CD4-positive, alpha-beta T cell (primary cell): ENCODE measurements at regions not wholly inside any gene's neighbourhood (a gene's known extent, or its start where the extent isn't known, plus 50 kb on each side); places are given as distances from the start of the nearest gene placed in this dataset.

Source experiments
- ATAC-seq: fragments of 200-7000 bp; cut with Tn5 transposase; one replicate; pipeline ENCODE4 v1.10.0; 2022; ENCODE audit warnings: mild to moderate bottlenecking; ENCODE audit not compliant: poor library complexity
- CTCF ChIA-PET: fragments of 350-600 bp; sonication (Branson Sonifier 250); formaldehyde crosslinking; loops from one replicate; lab custom pipeline; 2021; ENCODE audit warnings: antibody characterized with exemption, inconsistent platforms; lab: Charles Lee
- POLR2A ChIA-PET: fragments of 350-600 bp; sonication (Branson Sonifier 250); formaldehyde crosslinking; loops from one replicate; lab custom pipeline; 2021; ENCODE audit warnings: antibody characterized with exemption, inconsistent platforms; lab: Charles Lee
- DNase-seq, 14 experiments: peaks; one replicate each; pipeline ENCODE4 v3.0.0-alpha.2; 2013 to 2020; ENCODE audit warnings: mixed read lengths in 2 of 14
- H3K27ac ChIP-seq, 2 donors: one replicate each; pipeline versions ENCODE4 v1.5.1 to v1.7.0; 2013; ENCODE audit warnings: low read length in 2 of 2, low read depth in 1 of 2, mild to moderate bottlenecking in 1 of 2
- H3K27me3 ChIP-seq, 2 experiments: 1 replicate in 1 of 2; 2 replicates in 1 of 2; pipeline versions ENCODE4 v1.6.1 to v1.7.0; 2013; ENCODE audit warnings: low read length in 2 of 2, control low read depth in 1 of 2, mild to moderate bottlenecking in 1 of 2, moderate library complexity in 1 of 2; ENCODE audit not compliant: insufficient read depth in 2 of 2, control insufficient read depth in 1 of 2
- H3K36me3 ChIP-seq: one replicate; pipeline ENCODE4 v1.6.1; 2013; ENCODE audit warnings: low read length, control low read depth; ENCODE audit not compliant: insufficient read depth
- H3K4me1 ChIP-seq: one replicate; pipeline ENCODE4 v1.6.1; 2013; ENCODE audit warnings: low read length, control low read depth; ENCODE audit not compliant: insufficient read depth
- H3K4me3 ChIP-seq: one replicate; pipeline ENCODE4 v1.5.1; 2013; ENCODE audit warnings: mild to moderate bottlenecking, low read length, moderate library complexity
- H3K9me3 ChIP-seq, 2 experiments: 1 replicate in 1 of 2; 2 replicates in 1 of 2; pipeline versions ENCODE4 v1.6.1 to v1.7.0; 2013; ENCODE audit warnings: low read length in 2 of 2, mild to moderate bottlenecking in 2 of 2, control low read depth in 1 of 2, moderate library complexity in 1 of 2; ENCODE audit not compliant: control insufficient read depth in 1 of 2, insufficient read depth in 1 of 2
- H3K27ac Mint-ChIP-seq: one replicate; pipeline ENCODE4 v1.8.0; 2020; ENCODE audit warnings: mixed read lengths
- H3K27me3 Mint-ChIP-seq: one replicate; pipeline ENCODE4 v1.8.0; 2021; ENCODE audit warnings: mixed read lengths
- H3K36me3 Mint-ChIP-seq: one replicate; pipeline ENCODE4 v1.8.0; 2021; ENCODE audit warnings: low read depth, mixed read lengths
- H3K4me1 Mint-ChIP-seq: one replicate; pipeline ENCODE4 v1.8.0; 2021; ENCODE audit warnings: low read depth, mixed read lengths
- H3K4me3 Mint-ChIP-seq: one replicate; pipeline ENCODE4 v1.8.0; 2020; ENCODE audit warnings: mild to moderate bottlenecking, mixed read lengths
- H3K9me3 Mint-ChIP-seq: one replicate; pipeline ENCODE4 v1.8.0; 2020; ENCODE audit warnings: mixed read lengths
- CTCF ChIP-seq: fragments of 200-600 bp; IDR thresholded peaks from one replicate; pipeline ENCODE4 v1.8.0; 2022; ENCODE audit warnings: antibody characterized with exemption, mild to moderate bottlenecking
- intact Hi-C, 2 experiments: fragments of 100-400 bp; cut with DNase I in 1 of 2; cut with micrococcal nuclease in 1 of 2; formaldehyde crosslinking; loops; one replicate each; pipeline versions ENCODE4 v1.15.1 to v1.9.0; 2023 to 2025; cut with DNase I, micrococcal nuclease

DNA sequence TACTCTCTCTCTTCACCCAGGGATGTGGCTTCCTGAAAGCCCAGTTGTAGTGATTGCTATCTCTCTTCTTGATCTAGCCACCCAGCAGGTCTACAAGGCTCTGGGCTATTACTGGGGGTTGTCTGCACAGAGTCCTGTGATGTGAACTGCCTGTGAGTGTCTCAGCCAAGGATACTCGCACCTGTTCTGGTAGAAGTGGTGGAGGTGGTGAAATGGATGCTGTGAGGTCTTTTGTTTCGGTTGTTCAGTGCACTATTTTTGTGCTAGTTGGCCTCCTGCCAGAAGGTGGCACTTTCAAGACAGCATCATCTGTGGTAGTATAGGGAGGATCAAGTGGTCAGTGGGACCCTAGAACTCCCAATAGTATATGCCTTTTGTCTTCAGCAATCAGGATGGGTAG, 268.0 kb downstream of the GABRG1 start:
- Histone ChIP-seq H3K4me3 (no peak overlapping the region), H3K36me3 (no peaks in the 10 kb centered on the region), H3K9me3 (peaks cover 0 to 9% of the 10 kb centered on the region in 2 experiments), H3K27me3 (no peaks in the 10 kb centered on the region), H3K4me1 (no peaks in the 10 kb centered on the region), H3K27ac (no peak overlapping the region)
- POLR2A ChIA-PET, result no interaction called here
- DNase-seq (no peak), ATAC-seq (no peak)
- intact Hi-C loops, result no loop called here
- CTCF ChIA-PET, result no interaction called here
- Mint-ChIP-seq H3K4me3 (no peak overlapping the region), H3K9me3 (peaks cover 12% of the 10 kb centered on the region), H3K27ac (no peak overlapping the region), H3K27me3 (no peaks in the 10 kb centered on the region), H3K4me1 (no peaks in the 10 kb centered on the region), H3K36me3 (no peaks in the 10 kb centered on the region)
- no peak for TF ChIP-seq CTCF

DNA sequence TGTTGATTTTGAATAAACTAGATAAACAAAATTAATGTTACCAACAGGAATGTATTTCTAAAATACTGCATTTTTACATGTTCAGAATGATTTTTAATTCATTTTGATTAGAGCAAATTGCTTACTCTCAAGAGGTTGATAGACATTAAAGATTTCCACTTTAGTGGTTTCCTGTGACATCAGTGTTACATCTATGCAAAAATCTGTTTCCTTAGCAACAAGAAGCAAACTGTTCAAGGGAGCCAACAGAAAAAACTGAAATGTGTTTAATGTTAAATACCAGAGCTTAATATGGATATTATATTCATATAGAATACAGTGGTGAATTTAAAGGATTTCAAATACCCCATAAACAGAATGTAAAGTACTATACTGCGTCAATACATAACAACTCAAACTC, 277.8 kb downstream of the GABRG1 start:
- H3K27ac ChIP-seq, result no peak overlapping the region
- no peak for DNase-seq
- Mint-ChIP-seq H3K4me3 (no peak overlapping the region), H3K9me3 (peaks cover 16% of the 10 kb centered on the region), H3K4me1 (no peaks in the 10 kb centered on the region), H3K27me3 (no peaks in the 10 kb centered on the region), H3K36me3 (no peaks in the 10 kb centered on the region), H3K27ac (no peak overlapping the region)
- intact Hi-C loops, result no loop called here
- peaks cover 3 to 15% of the 10 kb centered on the region in 2 experiments for H3K9me3 ChIP-seq
- no peak for TF ChIP-seq CTCF
- CTCF ChIA-PET, result no interaction called here
- no peaks in the 10 kb centered on the region for H3K36me3 ChIP-seq
- H3K4me3 ChIP-seq, result no peak overlapping the region
- no peak for ATAC-seq
- POLR2A ChIA-PET, result no interaction called here
- H3K4me1 ChIP-seq, result no peaks in the 10 kb centered on the region
- H3K27me3 ChIP-seq, result no peaks in the 10 kb centered on the region

DNA sequence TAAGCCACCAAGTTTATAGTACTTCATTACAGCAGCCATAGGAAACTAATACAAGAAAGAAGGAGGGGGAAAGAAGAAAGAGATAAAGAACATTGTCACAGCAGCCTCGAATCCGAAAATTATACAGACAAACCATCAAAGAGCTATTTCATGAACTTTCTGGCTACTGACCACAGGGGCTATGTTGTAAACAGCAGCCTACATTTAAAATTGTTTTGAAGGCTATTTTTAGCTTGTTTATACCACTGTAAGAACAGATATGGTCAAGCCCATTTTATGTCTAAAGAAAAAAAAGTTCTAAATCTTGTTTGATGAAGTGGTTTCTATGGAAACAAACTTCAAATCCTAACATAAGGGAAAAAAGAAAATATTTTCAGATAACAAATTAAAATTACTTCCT, 282.1 kb downstream of the GABRG1 start:
- no peak overlapping the region for H3K4me3 Mint-ChIP-seq
- intact Hi-C loops, result no loop called here
- no peak overlapping the region for H3K4me3 ChIP-seq
- H3K27ac ChIP-seq, result no peak overlapping the region
- no peak for TF ChIP-seq CTCF
- H3K27ac Mint-ChIP-seq, result no peak overlapping the region
- ATAC-seq (no peak), DNase-seq (no peak)
- H3K36me3 ChIP-seq, result no peaks in the 10 kb centered on the region
- no peaks in the 10 kb centered on the region for H3K36me3 Mint-ChIP-seq
- no peaks in the 10 kb centered on the region for H3K27me3 ChIP-seq
- peaks cover 0 to 3% of the 10 kb centered on the region in 2 experiments for H3K9me3 ChIP-seq
- ChIA-PET CTCF (no interaction called here), POLR2A (no interaction called here)
- H3K27me3 Mint-ChIP-seq, result no peaks in the 10 kb centered on the region
- H3K9me3 Mint-ChIP-seq, result peaks cover 9% of the 10 kb centered on the region
- no peaks in the 10 kb centered on the region for H3K4me1 Mint-ChIP-seq
- no peaks in the 10 kb centered on the region for H3K4me1 ChIP-seq
